Panc1 (cell line): ENCODE measurements at regions not wholly inside any gene's neighbourhood (a gene's known extent, or its start where the extent isn't known, plus 50 kb on each side); places are given as distances from the start of the nearest gene placed in this dataset.

Experiments used
- ATAC-seq: fragments of 200-7000 bp; cut with Tn5 transposase; 2 replicates; pipeline ENCODE4 v1.9.1; 2020; ENCODE audit warnings: mild to moderate bottlenecking, moderate library complexity
- BruUV-seq: library from RNA; stranded (reverse); fragments of 400-500 nt; replicated peaks from 2 replicates; lab custom pipeline; 2021; lab: Mats Ljungman, UMichigan
- CTCF ChIA-PET: fragments of 300-600 bp; sonication (Branson Sonifier 250); formaldehyde crosslinking; loops from one replicate; lab custom pipeline; 2022; ENCODE audit warnings: antibody characterized with exemption; lab: Charles Lee
- POLR2A ChIA-PET: fragments of 300-600 bp; sonication (Branson Sonifier 250); formaldehyde crosslinking; loops from one replicate; lab custom pipeline; 2022; ENCODE audit warnings: antibody characterized with exemption; lab: Charles Lee
- DNase-seq: peaks from one replicate; pipeline ENCODE4 v3.0.0-alpha.2; 2010; ENCODE audit warnings: low read depth, low spot score
- H3K27ac ChIP-seq: 2 replicates; pipeline ENCODE4 v1.5.1; 2011; ENCODE audit warnings: mild to moderate bottlenecking, low read length, inconsistent platforms
- H3K27me3 ChIP-seq: fragments of 200-500 bp; sonication (Bioruptor generic); 2 replicates; pipeline ENCODE4 v1.6.0; 2014; ENCODE audit warnings: low read length, inconsistent platforms; ENCODE audit not compliant: control insufficient read depth, insufficient read depth
- H3K36me3 ChIP-seq: fragments of 200-500 bp; sonication (Bioruptor generic); 2 replicates; pipeline ENCODE4 v1.5.1; 2014; ENCODE audit warnings: inconsistent platforms, mild to moderate bottlenecking, low read length, moderate library complexity; ENCODE audit not compliant: control insufficient read depth, insufficient read depth
- H3K4me1 ChIP-seq: 2 replicates; pipeline ENCODE4 v1.5.1; 2011; ENCODE audit warnings: inconsistent platforms, mild to moderate bottlenecking, low read length, moderate library complexity; ENCODE audit not compliant: control insufficient read depth, insufficient read depth
- H3K4me3 ChIP-seq, 2 experiments: 2 replicates each; pipeline ENCODE4 v1.5.1; 2011 to 2012; ENCODE audit warnings: low read depth in 2 of 2, low read length in 2 of 2, mild to moderate bottlenecking in 2 of 2, inconsistent platforms in 1 of 2, moderate library complexity in 1 of 2
- H3K9me3 ChIP-seq: fragments of 200-500 bp; sonication (Bioruptor generic); 2 replicates; pipeline ENCODE4 v1.5.1; 2014; ENCODE audit warnings: low read depth, mild to moderate bottlenecking, inconsistent platforms, low read length, moderate library complexity; ENCODE audit not compliant: control insufficient read depth, insufficient read depth
- CTCF ChIP-seq: fragments of 450-650 bp; IDR thresholded peaks from 2 replicates; pipeline ENCODE4 v1.5.1; 2017; ENCODE audit warnings: mild to moderate bottlenecking
- POLR2AphosphoS5 ChIP-seq: IDR thresholded peaks from 2 replicates; pipeline ENCODE4 v1.6.1; 2012; ENCODE audit warnings: mild to moderate bottlenecking, low read depth, low read length, moderate library complexity
- REST ChIP-seq, 2 experiments: IDR thresholded peaks; 2 replicates each; pipeline ENCODE4 v1.6.1; 2011 to 2012; ENCODE audit warnings: low read depth in 2 of 2, control low read depth in 1 of 2, low read length in 1 of 2, mild to moderate bottlenecking in 1 of 2, moderate library complexity in 1 of 2; ENCODE audit not compliant: insufficient read depth in 1 of 2
- SIN3A ChIP-seq: IDR thresholded peaks from 2 replicates; pipeline ENCODE4 v1.6.1; 2012; ENCODE audit warnings: low read depth, mild to moderate bottlenecking, low read length, moderate library complexity, borderline replicate concordance; ENCODE audit not compliant: insufficient read depth
- TCF7L2 ChIP-seq: IDR thresholded peaks from 2 replicates; pipeline ENCODE4 v1.6.1; 2011; ENCODE audit warnings: mild to moderate bottlenecking, low read depth, low read length, inconsistent platforms
- in situ Hi-C: cut with HindIII; loops from 2 replicates; pipeline ENCODE4 v1.10.0; 2016; ENCODE audit warnings: low sequenced_read_pairs, low pct_unique_long_range_greater_than_20kb
- intact Hi-C: fragments of 100-400 bp; cut with micrococcal nuclease; formaldehyde crosslinking; loops from one replicate; pipeline ENCODE4 v1.10.0; 2022; ENCODE audit not compliant: unreplicated experiment

- POLR2A ChIA-PET = no interaction called here
- ATAC-seq (no peak), DNase-seq (no peak)
- in situ Hi-C loops (no loop called here), intact Hi-C loops (no loop called here)
- Histone ChIP-seq H3K27me3 (no peaks in the 10 kb centered on the region), H3K4me1 (no peaks in the 10 kb centered on the region), H3K4me3 (no peak overlapping the region), H3K36me3 (no peaks in the 10 kb centered on the region), H3K9me3 (no peaks in the 10 kb centered on the region), H3K27ac (no peak overlapping the region)
- no TSS peak for BruUV-seq
- CTCF ChIA-PET = interaction anchor here (0.8 kb wide), 1 partner anchor 953 kb away, joined by 3 read pairs; no protein-coding TSS in a partner anchor
- TF ChIP-seq TCF7L2 (no peak), POLR2AphosphoS5 (no peak), CTCF (no peak; the same call in 1 of the 2 replicates), REST (IDR thresholded peaks at IDR 0.05; ENCODE audit: insufficient read depth in 1 of 2, low read depth in 2 of 2, low read length in 1 of 2) (no peak), SIN3A (no peak)
These were observed 58.9 kb upstream of the RXRA start for GRCh38 chr9:134267305-134267880.

GRCh38 chr9:134267881-134268724 lies 58.2 kb upstream of the RXRA start:
- no peaks in the 10 kb centered on the region for H3K27me3 ChIP-seq
- H3K4me1 ChIP-seq = no peaks in the 10 kb centered on the region
- ChIA-PET POLR2A (no interaction called here), CTCF (interaction anchor here (0.6 kb wide), 1 partner anchor 87 kb away, joined by 4 read pairs; no protein-coding TSS in a partner anchor)
- no peaks in the 10 kb centered on the region for H3K9me3 ChIP-seq
- TF ChIP-seq SIN3A (no peak), POLR2AphosphoS5 (no peak), REST (IDR thresholded peaks at IDR 0.05; ENCODE audit: insufficient read depth in 1 of 2, low read depth in 2 of 2, low read length in 1 of 2) (no peak), TCF7L2 (no peak), CTCF (no peak)
- no peaks in the 10 kb centered on the region for H3K36me3 ChIP-seq
- ATAC-seq = no peak
- DNase-seq = no peak
- in situ Hi-C loops (no loop called here), intact Hi-C loops (no loop called here)
- no peak overlapping the region for H3K4me3 ChIP-seq
- BruUV-seq = no TSS peak
- no peak overlapping the region for H3K27ac ChIP-seq
